DND-41 (cell line): ENCODE measurements at regions not wholly inside any gene's neighbourhood (a gene's known extent, or its start where the extent isn't known, plus 50 kb on each side); places are given as distances from the start of the nearest gene placed in this dataset.

ENCODE experiments used
- CTCF ChIP-seq: IDR thresholded peaks from 2 replicates; pipeline ENCODE4 v1.5.1; 2012; ENCODE audit warnings: borderline replicate concordance, low read length, moderate library complexity, mild to moderate bottlenecking; ENCODE audit not compliant: poor library complexity, severe bottlenecking; ENCODE audit errors: extremely low read depth
- EZH2 ChIP-seq: IDR thresholded peaks from 3 replicates; pipeline ENCODE4 v1.6.1; 2012; ENCODE audit warnings: borderline replicate concordance, low read depth, mild to moderate bottlenecking, moderate library complexity, low read length, inconsistent platforms; ENCODE audit not compliant: severe bottlenecking

DNA sequence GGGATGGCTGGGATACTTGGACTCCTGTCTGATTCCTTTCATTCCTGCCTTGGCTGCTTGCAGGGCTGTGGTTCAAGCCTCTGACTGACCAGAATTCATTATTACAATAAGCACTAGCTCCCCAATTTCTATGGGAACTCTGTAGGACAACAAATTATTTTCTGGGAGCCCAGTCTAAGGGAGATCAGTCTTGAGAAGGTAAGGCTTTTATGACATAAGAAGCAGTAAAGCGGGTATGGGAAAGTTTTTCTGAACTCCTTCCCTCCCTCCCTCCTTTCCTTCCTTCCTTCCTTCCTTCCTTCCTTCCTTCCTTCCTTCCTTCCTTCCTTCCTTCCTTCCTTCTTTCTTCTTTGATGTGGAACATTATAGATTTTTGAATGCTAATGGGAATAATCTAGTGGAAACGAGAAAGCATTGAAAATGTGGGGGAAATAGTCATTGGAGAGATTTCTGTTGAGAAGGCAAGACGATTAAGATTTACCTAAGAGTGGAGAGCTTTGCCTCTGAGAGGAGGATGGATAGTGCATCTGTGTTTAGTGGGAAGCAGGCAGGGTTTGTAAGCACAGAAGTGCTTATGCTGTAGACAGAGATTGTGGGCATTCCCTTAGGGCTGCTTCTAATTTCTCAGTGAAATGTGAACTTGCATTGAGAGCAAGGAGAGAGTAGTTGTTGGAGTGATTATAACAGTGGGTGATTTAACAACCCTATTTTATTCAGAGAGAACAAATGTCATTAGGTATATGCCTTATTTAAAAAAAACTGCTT lies 201.5 kb downstream of the DNAJB9 start:
- TF ChIP-seq CTCF (no peak), EZH2 (no peak)
